ENCODE measurements at regions not wholly inside any gene's neighbourhood (a gene's known extent, or its start where the extent isn't known, plus 50 kb on each side); places are given as distances from the start of the nearest gene placed in this dataset.
A peak's percentile ranks its signal among the peaks of the same experiment; 100 is the strongest.

DNA sequence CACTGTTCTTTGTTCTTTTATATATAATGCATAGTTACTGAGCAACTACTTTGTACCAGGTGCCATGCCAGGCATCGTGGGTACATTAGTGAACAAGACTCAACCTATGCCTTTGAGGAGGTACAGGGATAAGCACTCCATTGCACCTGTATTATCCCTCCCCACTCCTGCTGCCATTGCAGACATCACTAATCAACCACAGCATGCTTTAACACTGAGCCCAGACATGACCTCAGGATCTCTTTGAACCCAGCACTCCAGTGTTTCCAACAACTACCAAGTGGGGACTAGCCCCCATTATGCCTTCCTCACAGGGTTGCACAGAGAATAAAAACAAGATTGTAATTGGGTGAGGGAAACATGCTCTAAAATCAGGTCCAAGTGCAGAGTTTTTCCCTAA lies 60.5 kb upstream of the COL13A1 start:
- Mint-ChIP-seq H3K9me3 (ENCODE audit: low read depth) (no peaks in the 10 kb centered on the region), H3K4me1 (ENCODE audit: low read depth) (no peaks in the 10 kb centered on the region), H3K27ac (no peak overlapping the region), H3K4me3 (ENCODE audit: low read depth) (no peak overlapping the region), H3K36me3 (ENCODE audit: insufficient read depth) (no peaks in the 10 kb centered on the region), H3K27me3 (peaks cover 28% of the 10 kb centered on the region)
- TF ChIP-seq, protein P1, sequence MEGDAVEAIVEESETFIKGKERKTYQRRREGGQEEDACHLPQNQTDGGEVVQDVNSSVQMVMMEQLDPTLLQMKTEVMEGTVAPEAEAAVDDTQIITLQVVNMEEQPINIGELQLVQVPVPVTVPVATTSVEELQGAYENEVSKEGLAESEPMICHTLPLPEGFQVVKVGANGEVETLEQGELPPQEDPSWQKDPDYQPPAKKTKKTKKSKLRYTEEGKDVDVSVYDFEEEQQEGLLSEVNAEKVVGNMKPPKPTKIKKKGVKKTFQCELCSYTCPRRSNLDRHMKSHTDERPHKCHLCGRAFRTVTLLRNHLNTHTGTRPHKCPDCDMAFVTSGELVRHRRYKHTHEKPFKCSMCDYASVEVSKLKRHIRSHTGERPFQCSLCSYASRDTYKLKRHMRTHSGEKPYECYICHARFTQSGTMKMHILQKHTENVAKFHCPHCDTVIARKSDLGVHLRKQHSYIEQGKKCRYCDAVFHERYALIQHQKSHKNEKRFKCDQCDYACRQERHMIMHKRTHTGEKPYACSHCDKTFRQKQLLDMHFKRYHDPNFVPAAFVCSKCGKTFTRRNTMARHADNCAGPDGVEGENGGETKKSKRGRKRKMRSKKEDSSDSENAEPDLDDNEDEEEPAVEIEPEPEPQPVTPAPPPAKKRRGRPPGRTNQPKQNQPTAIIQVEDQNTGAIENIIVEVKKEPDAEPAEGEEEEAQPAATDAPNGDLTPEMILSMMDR (IDR thresholded peaks at IDR 0.05; ENCODE audit: unreplicated experiment): no peak
- no peak for DNase-seq (ENCODE audit: low spot score, unreplicated experiment)

- TF ChIP-seq, protein P1 (IDR thresholded peaks at IDR 0.05; ENCODE audit: unreplicated experiment): no peak
- Mint-ChIP-seq H3K27me3 (peaks cover 29% of the 10 kb centered on the region), H3K4me3 (ENCODE audit: low read depth) (no peak overlapping the region), H3K9me3 (ENCODE audit: low read depth) (no peaks in the 10 kb centered on the region), H3K27ac (no peak overlapping the region), H3K36me3 (ENCODE audit: insufficient read depth) (no peaks in the 10 kb centered on the region), H3K4me1 (ENCODE audit: low read depth) (no peaks in the 10 kb centered on the region)
- DNase-seq (ENCODE audit: low spot score, unreplicated experiment): no peak
Observed at GRCh38 chr10:69741671-69742355, 59.9 kb upstream of the COL13A1 start.

- no peaks in the 10 kb centered on the region for H3K4me1 Mint-ChIP-seq (ENCODE audit: low read depth)
- H3K9me3 Mint-ChIP-seq (ENCODE audit: low read depth): no peaks in the 10 kb centered on the region
- no peak overlapping the region for H3K4me3 Mint-ChIP-seq (ENCODE audit: low read depth)
- no peak overlapping the region for H3K27ac Mint-ChIP-seq
- H3K36me3 Mint-ChIP-seq (ENCODE audit: insufficient read depth): no peaks in the 10 kb centered on the region
- DNase-seq (ENCODE audit: low spot score, unreplicated experiment): no peak
- TF ChIP-seq, protein P1 (IDR thresholded peaks at IDR 0.05; ENCODE audit: unreplicated experiment): no peak
- peaks cover 31% of the 10 kb centered on the region for H3K27me3 Mint-ChIP-seq
Observed at GRCh38 chr10:69742356-69742695, 59.4 kb upstream of the COL13A1 start.

GRCh38 chr10:69742928-69743602 lies 58.6 kb upstream of the COL13A1 start:
- DNase-seq (ENCODE audit: low spot score, unreplicated experiment): peak; percentile 26
- TF ChIP-seq, protein P1 (IDR thresholded peaks at IDR 0.05; ENCODE audit: unreplicated experiment): peak; percentile 60
- no peaks in the 10 kb centered on the region for H3K36me3 Mint-ChIP-seq (ENCODE audit: insufficient read depth)

DNA sequence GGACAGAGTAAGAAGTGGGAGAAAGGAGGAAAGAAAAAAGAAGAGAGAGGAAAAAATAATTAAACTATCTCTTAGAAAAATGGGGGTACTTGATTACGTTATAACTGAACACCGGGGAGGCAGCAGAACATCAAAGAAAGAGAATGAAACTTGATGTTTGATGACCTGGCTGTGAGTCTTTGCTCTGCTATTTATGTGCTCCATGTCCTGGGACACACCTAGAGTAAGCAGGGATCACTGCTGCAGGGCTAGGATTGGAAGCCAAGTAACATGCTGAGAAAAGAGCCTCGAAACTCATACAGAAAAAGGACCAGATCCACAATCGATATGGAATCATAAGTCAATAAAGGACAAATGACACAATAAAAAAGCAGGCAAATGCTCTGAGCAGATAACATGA lies 56.7 kb upstream of the COL13A1 start:
- no peaks in the 10 kb centered on the region for H3K9me3 Mint-ChIP-seq (ENCODE audit: low read depth)
- H3K4me3 Mint-ChIP-seq (ENCODE audit: low read depth): no peak overlapping the region
- TF ChIP-seq, protein P1 (IDR thresholded peaks at IDR 0.05; ENCODE audit: unreplicated experiment): no peak
- H3K27me3 Mint-ChIP-seq: peaks cover 39% of the 10 kb centered on the region
- no peak overlapping the region for H3K27ac Mint-ChIP-seq
- DNase-seq (ENCODE audit: low spot score, unreplicated experiment): no peak
- H3K4me1 Mint-ChIP-seq (ENCODE audit: low read depth): no peaks in the 10 kb centered on the region
- H3K36me3 Mint-ChIP-seq (ENCODE audit: insufficient read depth): no peaks in the 10 kb centered on the region

More at GRCh38 chr10:69742928-69743602, 58.6 kb upstream of the COL13A1 start:
- no peaks in the 10 kb centered on the region for H3K9me3 Mint-ChIP-seq (ENCODE audit: low read depth)
- no peak overlapping the region for H3K4me3 Mint-ChIP-seq (ENCODE audit: low read depth)
- no peaks in the 10 kb centered on the region for H3K4me1 Mint-ChIP-seq (ENCODE audit: low read depth)
- no peak overlapping the region for H3K27ac Mint-ChIP-seq
- peaks cover 31% of the 10 kb centered on the region for H3K27me3 Mint-ChIP-seq

Measured in progenitor cell of endocrine pancreas (in vitro differentiated cells).